ENCODE measurements at regions not wholly inside any gene's neighbourhood (a gene's known extent, or its start where the extent isn't known, plus 50 kb on each side); places are given as distances from the start of the nearest gene placed in this dataset.

DNA sequence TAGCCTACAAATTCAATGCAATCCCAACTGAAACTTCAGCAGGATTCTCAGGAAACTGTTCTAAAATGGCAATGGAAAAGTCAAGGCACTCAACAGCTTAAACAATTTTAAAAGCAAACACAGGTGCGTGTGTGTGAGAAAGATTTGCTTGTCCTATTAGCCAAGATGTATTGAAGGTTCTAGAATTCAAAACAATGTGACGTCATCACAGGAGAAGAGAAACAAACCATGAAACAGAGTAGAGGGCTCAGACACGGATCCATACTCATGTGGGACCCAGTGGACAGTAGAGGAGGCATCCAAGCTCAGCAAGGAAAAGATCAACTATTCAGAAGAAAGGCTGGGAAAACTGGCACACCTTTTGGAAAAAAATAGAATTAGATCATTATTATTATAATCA lies 152.8 kb upstream of the DHRS4 start:
- no peaks in the 10 kb centered on the region for H3K9me3 ChIP-seq (ENCODE audit: control insufficient read depth, insufficient read depth, low read length)
- H3K36me3 ChIP-seq (ENCODE audit: control insufficient read depth, insufficient read depth, low read length): no peaks in the 10 kb centered on the region
- no peak overlapping the region for H3K27ac ChIP-seq (ENCODE audit: low read length)
- no peak overlapping the region for H3K4me3 ChIP-seq (ENCODE audit: low read length)
- no CpG with 5 or more reads among the region's 3 CpGs for WGBS (ENCODE audit: insufficient coverage, insufficient read length)
- H3K4me1 ChIP-seq (ENCODE audit: control insufficient read depth, insufficient read depth, low read length): no peaks in the 10 kb centered on the region
- H3K27me3 ChIP-seq (ENCODE audit: control insufficient read depth, insufficient read depth, low read length): no peaks in the 10 kb centered on the region
- no peak for DNase-seq (ENCODE audit: low read depth, low spot score)

GRCh38 chr14:23801766-23802165 lies 151.8 kb upstream of the DHRS4 start:
- DNase-seq (ENCODE audit: low read depth, low spot score): no peak
- Histone ChIP-seq H3K36me3 (ENCODE audit: control insufficient read depth, insufficient read depth, low read length) (no peaks in the 10 kb centered on the region), H3K9me3 (ENCODE audit: control insufficient read depth, insufficient read depth, low read length) (no peaks in the 10 kb centered on the region), H3K4me1 (ENCODE audit: control insufficient read depth, insufficient read depth, low read length) (no peaks in the 10 kb centered on the region), H3K4me3 (ENCODE audit: low read length) (no peak overlapping the region), H3K27ac (ENCODE audit: low read length) (no peak overlapping the region), H3K27me3 (ENCODE audit: control insufficient read depth, insufficient read depth, low read length) (no peaks in the 10 kb centered on the region)
- no CpG with 5 or more reads among the region's 2 CpGs for WGBS (ENCODE audit: insufficient coverage, insufficient read length)

GRCh38 chr14:23804817-23805216 lies 148.8 kb upstream of the DHRS4 start:
- no peak for DNase-seq (ENCODE audit: low read depth, low spot score)
- H3K27ac ChIP-seq (ENCODE audit: low read length): no peak overlapping the region
- no peaks in the 10 kb centered on the region for H3K36me3 ChIP-seq (ENCODE audit: control insufficient read depth, insufficient read depth, low read length)
- no peaks in the 10 kb centered on the region for H3K4me1 ChIP-seq (ENCODE audit: control insufficient read depth, insufficient read depth, low read length)
- WGBS (ENCODE audit: insufficient coverage, insufficient read length): no CpG with 5 or more reads among the region's 3 CpGs
- no peaks in the 10 kb centered on the region for H3K27me3 ChIP-seq (ENCODE audit: control insufficient read depth, insufficient read depth, low read length)
- no peaks in the 10 kb centered on the region for H3K9me3 ChIP-seq (ENCODE audit: control insufficient read depth, insufficient read depth, low read length)
- no peak overlapping the region for H3K4me3 ChIP-seq (ENCODE audit: low read length)

DNA sequence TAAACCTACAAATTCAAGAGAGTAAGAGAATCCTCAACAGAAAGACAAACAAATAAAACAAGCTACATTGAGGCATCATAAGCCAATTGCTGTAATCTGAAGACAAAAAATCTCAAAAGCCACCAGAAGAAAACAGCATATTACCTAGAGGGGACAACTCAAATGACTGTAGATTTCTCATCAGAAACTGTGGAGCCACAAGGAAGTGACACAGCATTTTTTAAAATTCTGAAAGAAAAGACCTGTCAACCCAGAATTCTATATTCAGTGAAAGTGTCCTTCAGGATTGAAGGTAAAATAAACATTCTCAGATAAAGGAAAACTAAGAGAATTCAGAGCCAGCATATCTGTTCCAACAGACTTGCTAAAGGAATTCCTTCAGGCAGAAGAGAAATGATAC lies 147.8 kb upstream of the DHRS4 start:
- DNase-seq (ENCODE audit: low read depth, low spot score): no peak
- no peaks in the 10 kb centered on the region for H3K27me3 ChIP-seq (ENCODE audit: control insufficient read depth, insufficient read depth, low read length)
- H3K36me3 ChIP-seq (ENCODE audit: control insufficient read depth, insufficient read depth, low read length): no peaks in the 10 kb centered on the region
- H3K9me3 ChIP-seq (ENCODE audit: control insufficient read depth, insufficient read depth, low read length): no peaks in the 10 kb centered on the region
- no peak overlapping the region for H3K4me3 ChIP-seq (ENCODE audit: low read length)
- no peaks in the 10 kb centered on the region for H3K4me1 ChIP-seq (ENCODE audit: control insufficient read depth, insufficient read depth, low read length)
- no peak overlapping the region for H3K27ac ChIP-seq (ENCODE audit: low read length)

DNA sequence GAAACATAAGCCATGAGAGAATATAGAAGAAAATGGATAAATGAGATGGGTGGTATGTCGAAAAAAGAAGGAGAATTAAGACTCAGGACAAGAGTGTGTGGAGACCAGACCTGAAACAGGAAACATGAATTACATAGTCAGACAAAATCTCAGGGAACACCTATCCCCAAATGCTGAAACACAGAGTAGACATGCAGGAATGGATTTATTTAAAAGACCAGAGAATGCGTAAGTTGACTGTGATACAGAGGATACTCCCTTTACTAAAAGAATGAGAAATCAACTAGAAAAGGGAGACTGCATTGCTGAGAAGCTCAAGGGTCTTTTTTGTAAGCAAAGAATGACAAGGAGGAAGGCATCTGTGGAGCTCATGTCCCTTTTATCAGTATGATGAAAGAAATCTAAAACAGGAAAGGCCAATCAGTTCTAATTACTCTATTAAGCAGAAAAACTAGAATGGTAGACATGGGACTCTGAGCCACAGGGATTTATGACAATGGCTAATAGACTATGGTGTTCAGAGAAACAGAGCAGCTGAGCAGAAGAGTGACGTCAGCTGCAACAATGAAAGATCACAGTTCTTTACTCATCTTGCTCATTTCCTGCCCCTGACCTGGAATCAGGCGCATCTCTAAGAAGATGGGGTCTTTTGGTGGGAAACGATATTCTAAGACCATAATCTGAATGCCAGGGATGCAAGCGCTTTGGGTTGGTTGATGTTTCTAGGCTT lies 138.9 kb upstream of the DHRS4 start:
- Histone ChIP-seq H3K36me3 (ENCODE audit: control insufficient read depth, insufficient read depth, low read length) (no peaks in the 10 kb centered on the region), H3K4me1 (ENCODE audit: control insufficient read depth, insufficient read depth, low read length) (no peaks in the 10 kb centered on the region), H3K4me3 (ENCODE audit: low read length) (no peak overlapping the region), H3K27ac (ENCODE audit: low read length) (no peak overlapping the region), H3K27me3 (ENCODE audit: control insufficient read depth, insufficient read depth, low read length) (no peaks in the 10 kb centered on the region), H3K9me3 (ENCODE audit: control insufficient read depth, insufficient read depth, low read length) (peaks cover 2% of the 10 kb centered on the region; the same call in 1 of the 2 replicates)
- no peak for DNase-seq (ENCODE audit: low read depth, low spot score)
- WGBS (ENCODE audit: insufficient coverage, insufficient read length): 100% methylated on average over 1 of the region's 6 CpGs

DNA sequence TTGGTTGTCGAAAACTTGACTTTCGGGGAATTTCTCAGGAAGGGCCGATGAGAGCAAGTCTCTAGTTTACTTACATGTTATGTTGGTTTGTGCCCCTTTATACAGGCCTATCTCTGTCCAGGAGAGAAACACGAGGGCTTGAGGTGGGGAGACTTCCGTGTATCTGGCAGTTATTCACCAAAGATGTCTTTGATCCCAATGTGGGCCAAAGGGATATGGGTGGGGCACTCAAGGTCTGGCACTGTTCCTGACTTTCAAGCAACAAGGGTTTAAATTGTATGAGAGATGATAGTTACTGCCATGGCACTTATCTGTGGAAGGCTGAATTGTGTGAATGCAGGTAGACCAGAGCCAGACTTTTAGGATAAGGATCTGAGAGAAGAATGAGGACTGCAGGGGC lies 137.2 kb upstream of the DHRS4 start:
- H3K9me3 ChIP-seq (ENCODE audit: control insufficient read depth, insufficient read depth, low read length): peaks cover 2% of the 10 kb centered on the region; the same call in 1 of the 2 replicates
- H3K36me3 ChIP-seq (ENCODE audit: control insufficient read depth, insufficient read depth, low read length): no peaks in the 10 kb centered on the region
- no peak overlapping the region for H3K4me3 ChIP-seq (ENCODE audit: low read length)
- H3K4me1 ChIP-seq (ENCODE audit: control insufficient read depth, insufficient read depth, low read length): no peaks in the 10 kb centered on the region
- WGBS (ENCODE audit: insufficient coverage, insufficient read length): no CpG with 5 or more reads among the region's 5 CpGs
- no peaks in the 10 kb centered on the region for H3K27me3 ChIP-seq (ENCODE audit: control insufficient read depth, insufficient read depth, low read length)
- no peak for DNase-seq (ENCODE audit: low read depth, low spot score)
- no peak overlapping the region for H3K27ac ChIP-seq (ENCODE audit: low read length)

- DNase-seq (ENCODE audit: low read depth, low spot score): no peak
- Histone ChIP-seq H3K4me1 (ENCODE audit: control insufficient read depth, insufficient read depth, low read length) (no peaks in the 10 kb centered on the region), H3K27ac (ENCODE audit: low read length) (no peak overlapping the region), H3K4me3 (ENCODE audit: low read length) (no peak overlapping the region), H3K27me3 (ENCODE audit: control insufficient read depth, insufficient read depth, low read length) (no peaks in the 10 kb centered on the region), H3K36me3 (ENCODE audit: control insufficient read depth, insufficient read depth, low read length) (no peaks in the 10 kb centered on the region), H3K9me3 (ENCODE audit: control insufficient read depth, insufficient read depth, low read length) (peaks cover 2% of the 10 kb centered on the region; the same call in 1 of the 2 replicates)
- WGBS (ENCODE audit: insufficient coverage, insufficient read length): no CpG with 5 or more reads among the region's 4 CpGs
Observed at GRCh38 chr14:23817164-23817767, 136.3 kb upstream of the DHRS4 start.

DNA sequence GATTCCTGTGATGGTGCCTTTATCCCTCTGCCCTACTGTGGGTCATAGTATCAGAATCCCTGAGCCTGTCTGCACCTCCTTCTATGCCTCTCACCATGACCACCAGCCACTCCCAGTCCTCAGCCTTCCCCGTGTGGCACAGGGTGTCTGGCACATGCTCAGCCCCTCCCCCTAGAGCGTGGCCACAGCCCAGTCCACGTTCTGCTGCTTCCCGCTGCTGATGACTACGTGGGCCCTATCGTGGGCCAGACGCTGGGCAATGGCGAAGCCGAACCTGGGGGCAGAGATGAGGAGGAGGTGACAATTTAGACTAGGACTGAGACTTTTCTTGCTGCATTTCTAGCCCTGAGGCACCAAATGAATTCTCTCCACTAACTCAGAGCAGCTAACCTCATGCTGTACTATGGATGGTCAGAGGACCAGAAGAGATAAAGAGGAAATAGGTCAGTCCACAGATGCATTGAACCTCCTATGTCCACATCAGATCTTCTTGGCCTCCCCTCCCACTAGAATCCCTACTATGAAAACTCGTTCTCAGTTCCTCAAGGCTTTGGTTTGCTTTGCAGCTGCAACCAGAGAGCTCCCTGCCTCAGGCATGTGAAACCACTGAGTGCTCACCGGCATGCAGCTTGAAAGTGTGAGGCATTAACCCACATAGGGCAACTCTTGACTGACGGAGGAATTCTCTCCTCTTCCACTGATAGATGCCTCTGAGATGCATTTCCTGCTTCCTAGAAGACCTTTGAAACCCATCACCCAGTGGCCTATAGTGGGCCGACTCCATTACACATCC lies 126.3 kb upstream of the DHRS4 start:
- no peaks in the 10 kb centered on the region for H3K36me3 ChIP-seq (ENCODE audit: control insufficient read depth, insufficient read depth, low read length)
- no peak overlapping the region for H3K4me3 ChIP-seq (ENCODE audit: low read length)
- DNase-seq (ENCODE audit: low read depth, low spot score): no peak
- no peaks in the 10 kb centered on the region; the same call in 1 of the 2 replicates for H3K9me3 ChIP-seq (ENCODE audit: control insufficient read depth, insufficient read depth, low read length)
- H3K4me1 ChIP-seq (ENCODE audit: control insufficient read depth, insufficient read depth, low read length): no peaks in the 10 kb centered on the region
- H3K27ac ChIP-seq (ENCODE audit: low read length): no peak overlapping the region
- H3K27me3 ChIP-seq (ENCODE audit: control insufficient read depth, insufficient read depth, low read length): no peaks in the 10 kb centered on the region
- WGBS (ENCODE audit: insufficient coverage, insufficient read length): no CpG with 5 or more reads among the region's 13 CpGs

- Histone ChIP-seq H3K27ac (ENCODE audit: low read length) (no peak overlapping the region), H3K9me3 (ENCODE audit: control insufficient read depth, insufficient read depth, low read length) (no peaks in the 10 kb centered on the region; the same call in 1 of the 2 replicates), H3K27me3 (ENCODE audit: control insufficient read depth, insufficient read depth, low read length) (no peaks in the 10 kb centered on the region), H3K36me3 (ENCODE audit: control insufficient read depth, insufficient read depth, low read length) (no peaks in the 10 kb centered on the region), H3K4me3 (ENCODE audit: low read length) (no peak overlapping the region), H3K4me1 (ENCODE audit: control insufficient read depth, insufficient read depth, low read length) (no peaks in the 10 kb centered on the region)
- DNase-seq (ENCODE audit: low read depth, low spot score): no peak
- no CpG with 5 or more reads among the region's 4 CpGs for WGBS (ENCODE audit: insufficient coverage, insufficient read length)
Observed at GRCh38 chr14:23828001-23828400, 125.6 kb upstream of the DHRS4 start.

DNA sequence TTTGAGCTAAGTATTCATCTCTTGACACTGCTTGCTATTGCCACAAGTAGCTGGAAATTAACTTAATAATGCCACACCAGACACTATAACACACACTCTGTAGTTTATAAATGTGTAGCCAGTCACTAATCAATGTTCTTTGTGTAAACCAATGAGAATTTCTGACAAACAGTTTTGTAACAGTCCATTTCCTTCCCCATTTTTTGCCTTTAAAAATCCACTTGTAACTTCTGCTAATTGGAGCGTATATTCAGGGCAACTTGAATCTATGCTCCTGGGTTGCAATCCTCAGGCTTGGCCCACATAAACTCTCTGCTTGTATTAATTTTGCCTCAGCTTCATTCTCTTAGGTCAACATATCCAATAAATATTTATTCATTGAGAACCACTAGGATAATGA lies 125.0 kb upstream of the DHRS4 start:
- Histone ChIP-seq H3K4me3 (ENCODE audit: low read length) (no peak overlapping the region), H3K9me3 (ENCODE audit: control insufficient read depth, insufficient read depth, low read length) (no peaks in the 10 kb centered on the region; the same call in 1 of the 2 replicates), H3K36me3 (ENCODE audit: control insufficient read depth, insufficient read depth, low read length) (no peaks in the 10 kb centered on the region), H3K27ac (ENCODE audit: low read length) (no peak overlapping the region), H3K27me3 (ENCODE audit: control insufficient read depth, insufficient read depth, low read length) (no peaks in the 10 kb centered on the region), H3K4me1 (ENCODE audit: control insufficient read depth, insufficient read depth, low read length) (no peaks in the 10 kb centered on the region)
- DNase-seq (ENCODE audit: low read depth, low spot score): no peak
- WGBS (ENCODE audit: insufficient coverage, insufficient read length): no CpG with 5 or more reads among the region's 1 CpG

Measured in iPS DF 6.9 (cell line).